ENCODE measurements at regions not wholly inside any gene's neighbourhood (a gene's known extent, or its start where the extent isn't known, plus 50 kb on each side); places are given as distances from the start of the nearest gene placed in this dataset.

DNA sequence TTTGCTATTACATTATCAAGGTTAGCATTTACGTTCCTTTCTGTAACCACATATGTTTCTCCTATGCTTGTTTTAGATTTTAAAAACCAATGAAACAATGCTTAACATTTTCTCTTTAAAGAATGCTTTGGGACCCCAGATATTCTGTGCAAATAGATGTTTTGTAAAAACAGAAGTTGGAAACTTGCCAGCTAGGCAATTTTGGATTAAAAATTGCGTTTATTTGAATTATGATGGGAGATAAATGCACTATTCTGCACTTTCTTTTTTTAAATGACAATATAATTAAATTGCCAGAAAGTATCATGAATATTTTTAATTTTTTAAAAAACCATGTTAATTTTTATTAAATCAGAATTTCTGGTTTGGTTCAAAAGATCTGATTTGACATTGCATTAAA is 81.6 kb downstream of the MACIR start:
- no peaks in the 10 kb centered on the region for H3K27me3 ChIP-seq
- H3K9me3 ChIP-seq = no peaks in the 10 kb centered on the region
- no peak overlapping the region for H3K4me3 ChIP-seq
- no peak for ATAC-seq
- no peaks in the 10 kb centered on the region for H3K4me1 ChIP-seq
- 84 to 85% methylated on average over 2 of the region's 2 CpGs for WGBS, 2 donors (ENCODE audit: low coverage in 1 of 2)
- H3K27ac ChIP-seq = no peak overlapping the region
- TF ChIP-seq EP300 (IDR thresholded peaks at IDR 0.05) = no peak
- TF ChIP-seq CTCF (IDR thresholded peaks at IDR 0.05) = no peak
- TF ChIP-seq POLR2AphosphoS5 (IDR thresholded peaks at IDR 0.05) = no peak
- H3K36me3 ChIP-seq = no peaks in the 10 kb centered on the region

DNA sequence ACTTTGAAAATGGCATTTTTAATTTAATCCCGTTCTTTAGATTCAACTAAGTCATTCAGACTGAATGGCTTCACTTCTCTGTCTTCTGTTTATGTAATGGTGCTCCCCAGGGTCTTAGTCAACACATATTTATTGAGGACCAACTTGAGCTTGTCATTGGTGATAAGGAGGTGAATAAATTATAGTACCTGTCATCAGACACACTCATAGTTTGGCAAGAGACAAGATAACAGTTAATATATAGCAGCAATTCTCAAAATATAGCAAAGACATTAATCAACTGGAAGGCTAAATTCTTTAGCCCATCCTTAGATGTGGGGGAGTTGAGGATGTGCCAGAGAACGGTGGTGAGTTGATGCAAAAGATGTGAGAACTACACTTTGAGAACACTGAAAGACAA is 78.4 kb downstream of the MACIR start:
- no peaks in the 10 kb centered on the region for H3K27me3 ChIP-seq
- H3K9me3 ChIP-seq = no peaks in the 10 kb centered on the region
- no peak overlapping the region for H3K27ac ChIP-seq
- no peaks in the 10 kb centered on the region for H3K36me3 ChIP-seq
- 48 to 100% methylated on average over 1 to 2 of the region's 2 CpGs for WGBS, 2 donors (ENCODE audit: low coverage in 1 of 2)
- no peaks in the 10 kb centered on the region for H3K4me1 ChIP-seq
- no peak for TF ChIP-seq EP300 (IDR thresholded peaks at IDR 0.05)
- no peak for TF ChIP-seq POLR2AphosphoS5 (IDR thresholded peaks at IDR 0.05)
- no peak for TF ChIP-seq POLR2A (IDR thresholded peaks at IDR 0.05)
- no peak for ATAC-seq
- no peak overlapping the region for H3K4me3 ChIP-seq

- TF ChIP-seq POLR2A (IDR thresholded peaks at IDR 0.05) = no peak
- no peak for TF ChIP-seq POLR2AphosphoS5 (IDR thresholded peaks at IDR 0.05)
- TF ChIP-seq EP300 (IDR thresholded peaks at IDR 0.05) = no peak
- no peak for TF ChIP-seq CTCF (IDR thresholded peaks at IDR 0.05)
- WGBS, 2 donors (ENCODE audit: low coverage in 1 of 2) = 46 to 48% methylated on average over 2 of the region's 2 CpGs
- no peaks in the 10 kb centered on the region for H3K36me3 ChIP-seq
- no peaks in the 10 kb centered on the region for H3K9me3 ChIP-seq
- no peaks in the 10 kb centered on the region for H3K27me3 ChIP-seq
- H3K27ac ChIP-seq = no peak overlapping the region
- no peak overlapping the region for H3K4me3 ChIP-seq
- no peak for ATAC-seq
- H3K4me1 ChIP-seq = no peaks in the 10 kb centered on the region
Observed at GRCh38 chr5:103333376-103333775, 74.8 kb downstream of the MACIR start.

GRCh38 chr5:103330875-103331274 is 72.3 kb downstream of the MACIR start:
- Histone ChIP-seq H3K36me3 (no peaks in the 10 kb centered on the region), H3K4me3 (no peak overlapping the region), H3K9me3 (no peaks in the 10 kb centered on the region), H3K27me3 (no peaks in the 10 kb centered on the region), H3K27ac (no peak overlapping the region), H3K4me1 (no peaks in the 10 kb centered on the region)
- no peak for TF ChIP-seq POLR2A (IDR thresholded peaks at IDR 0.05)
- WGBS, 2 donors (ENCODE audit: low coverage in 1 of 2) = 54 to 82% methylated on average over 2 of the region's 2 CpGs
- ATAC-seq = no peak

All from gastroesophageal sphincter (tissue), 4 donors.